IPS-NIHi7 (cell line): ENCODE measurements at regions not wholly inside any gene's neighbourhood (a gene's known extent, or its start where the extent isn't known, plus 50 kb on each side); places are given as distances from the start of the nearest gene placed in this dataset.

Source experiments
- DNase-seq: peaks from one replicate; pipeline ENCODE4 v3.0.0; 2012; ENCODE audit warnings: mixed read lengths; ENCODE audit errors: extremely low spot score

- no peak for DNase-seq
These were observed 429.6 kb upstream of the ZNF608 start for GRCh38 chr5:125176005-125176390.

- no peak for DNase-seq
These were observed 430.9 kb upstream of the ZNF608 start for GRCh38 chr5:125177340-125177739.

DNA sequence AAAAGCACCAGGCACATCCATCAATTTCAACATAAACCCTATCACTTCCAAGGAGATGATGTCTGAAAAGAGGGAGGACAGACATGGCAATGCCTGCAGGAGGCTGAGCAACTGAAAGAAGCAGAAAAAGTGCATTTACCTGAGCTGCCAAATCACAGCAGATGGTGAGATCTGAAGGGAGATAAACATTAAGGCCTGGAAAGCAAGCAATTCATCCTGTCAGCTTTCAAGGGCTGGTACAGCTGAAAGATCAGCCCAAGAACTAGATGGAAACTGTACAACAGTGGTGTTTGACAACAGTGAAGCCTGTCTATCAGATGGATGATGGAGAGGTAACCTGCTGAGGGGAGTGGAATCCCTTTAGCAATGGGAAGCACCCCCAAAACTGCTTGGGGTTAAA is 433.2 kb upstream of the ZNF608 start:
- DNase-seq, result no peak

GRCh38 chr5:125180231-125180829 is 433.9 kb upstream of the ZNF608 start:
- no peak for DNase-seq

DNA sequence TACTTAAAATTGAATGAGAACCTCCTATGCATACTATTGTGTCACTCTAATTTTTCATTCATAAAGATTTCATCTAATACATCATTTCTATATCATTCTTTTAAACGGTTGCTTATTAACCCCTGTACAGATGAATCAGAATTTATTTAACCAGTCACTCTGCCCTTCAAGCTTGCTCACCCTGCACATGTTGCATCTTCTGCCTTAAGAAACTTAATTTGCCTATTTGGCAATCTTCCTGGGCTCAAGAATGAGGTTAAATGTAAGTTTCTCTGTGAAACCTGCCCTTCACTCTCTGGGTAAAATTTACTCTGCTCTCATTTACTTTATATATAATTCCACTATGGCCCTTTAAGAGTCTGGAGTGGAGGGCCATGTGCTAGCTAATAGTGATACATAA is 434.7 kb upstream of the ZNF608 start:
- DNase-seq, result no peak

GRCh38 chr5:125181955-125182354 is 435.5 kb upstream of the ZNF608 start:
- no peak for DNase-seq

DNA sequence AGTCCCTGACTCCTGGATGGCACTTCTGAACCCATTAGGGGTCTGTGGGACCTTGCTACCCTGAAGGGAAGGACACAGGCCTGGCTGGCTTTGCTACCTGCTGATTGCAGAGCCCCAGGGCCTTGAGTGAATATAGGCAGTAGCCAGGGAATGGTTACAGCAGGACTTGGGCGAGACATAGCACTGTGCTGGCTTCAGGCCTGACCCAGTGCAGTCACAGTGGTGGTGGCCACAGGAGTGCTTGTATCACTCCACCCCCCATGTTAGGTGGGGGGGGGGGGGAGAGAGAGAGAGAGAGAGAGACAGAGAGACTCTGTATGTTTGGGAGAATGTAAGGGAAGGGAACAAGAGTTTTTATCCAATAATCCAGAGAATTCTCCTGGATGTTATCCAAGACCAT is 439.3 kb upstream of the ZNF608 start:
- DNase-seq, result no peak

GRCh38 chr5:125186911-125187375 is 440.5 kb upstream of the ZNF608 start:
- no peak for DNase-seq

GRCh38 chr5:125189531-125189941 is 443.1 kb upstream of the ZNF608 start:
- DNase-seq, result no peak

DNA sequence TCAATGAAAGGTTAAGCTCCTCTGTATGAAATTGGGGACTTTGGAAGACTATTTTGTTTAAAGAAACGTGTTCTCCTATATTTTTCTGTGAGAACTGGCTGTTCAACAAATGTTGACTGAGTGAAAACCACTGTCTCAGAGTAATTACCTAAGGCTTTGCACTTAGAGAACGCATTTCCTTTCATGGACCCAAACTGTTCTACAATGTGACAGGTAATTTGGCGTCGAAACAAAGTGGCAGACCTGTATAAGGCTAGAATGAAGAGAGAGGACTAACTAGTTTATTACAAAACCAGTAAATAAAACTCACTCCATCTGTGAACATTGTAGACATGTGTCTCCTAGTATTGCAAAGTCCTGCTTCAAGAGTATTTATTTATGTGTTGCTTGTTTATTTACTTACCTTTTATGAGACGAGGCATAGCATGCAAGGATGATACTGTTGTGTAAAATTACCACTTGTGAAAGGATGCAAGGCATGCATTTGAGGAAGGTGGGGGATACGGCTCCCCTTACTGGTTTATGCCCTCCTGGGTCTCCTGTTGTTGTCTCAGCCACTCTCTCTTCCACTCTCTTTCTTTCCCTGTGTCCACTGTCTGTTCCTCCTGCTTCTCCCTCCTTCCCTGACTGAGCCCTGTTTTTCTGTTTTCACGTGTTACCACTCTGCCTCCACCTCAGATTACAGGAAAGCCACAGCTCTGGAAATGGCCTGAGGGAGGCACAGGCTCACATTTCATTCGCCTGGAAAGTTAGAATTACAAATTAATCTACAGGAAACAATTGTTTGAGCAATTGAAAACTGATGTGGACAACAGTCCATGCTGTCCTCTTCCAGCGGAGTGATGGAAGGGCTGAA is 444.0 kb upstream of the ZNF608 start:
- no peak for DNase-seq

GRCh38 chr5:125194883-125195282 is 448.4 kb upstream of the ZNF608 start:
- no peak for DNase-seq

DNA sequence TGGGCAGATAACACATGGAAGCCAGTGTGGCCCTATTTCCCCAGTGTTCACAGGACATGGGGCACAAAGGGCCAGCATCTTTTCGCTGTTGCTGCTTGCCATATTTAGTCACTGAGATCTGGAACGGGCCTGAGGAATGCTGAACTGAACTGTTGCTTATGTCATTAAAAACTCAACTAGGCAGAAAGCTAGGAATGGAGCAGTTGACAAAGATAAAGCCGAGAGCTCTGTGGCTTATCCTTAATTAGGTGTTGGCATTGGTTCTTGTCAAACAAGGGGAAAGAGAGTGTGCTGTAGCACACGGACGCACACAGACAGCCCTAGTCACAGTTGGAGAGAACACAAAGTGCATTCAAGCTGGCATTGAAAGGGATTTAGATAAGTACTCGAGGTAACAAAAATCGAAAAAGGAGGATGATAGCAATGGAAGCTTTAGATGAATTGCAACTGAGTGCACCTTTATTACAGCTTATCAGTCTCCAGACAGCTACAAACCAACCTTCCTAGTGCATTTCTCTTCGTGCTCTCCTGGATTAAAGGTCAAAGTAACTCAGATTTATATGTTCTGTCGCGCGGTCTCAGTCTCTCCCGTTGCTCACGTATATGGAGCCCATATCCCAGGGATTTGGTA is 450.2 kb upstream of the ZNF608 start:
- DNase-seq, result no peak

DNA sequence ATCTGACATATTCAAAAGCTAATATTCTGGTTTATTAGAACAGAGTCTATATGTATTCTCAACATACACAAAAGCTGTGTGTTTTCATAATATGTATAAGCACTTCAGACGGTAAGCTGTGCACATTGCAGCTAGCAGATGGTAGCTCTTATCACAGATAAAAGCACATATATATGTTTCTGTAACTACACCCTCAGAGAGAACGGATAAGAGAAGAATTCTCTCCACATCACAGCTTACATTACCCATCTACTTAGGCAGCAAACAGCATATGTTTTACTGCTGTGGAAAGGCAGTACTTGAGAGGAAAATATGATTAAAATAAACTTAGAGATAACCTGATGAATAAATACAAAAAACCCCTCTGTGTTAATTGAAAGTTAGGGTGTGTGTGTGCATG is 450.9 kb upstream of the ZNF608 start:
- DNase-seq, result no peak

DNA sequence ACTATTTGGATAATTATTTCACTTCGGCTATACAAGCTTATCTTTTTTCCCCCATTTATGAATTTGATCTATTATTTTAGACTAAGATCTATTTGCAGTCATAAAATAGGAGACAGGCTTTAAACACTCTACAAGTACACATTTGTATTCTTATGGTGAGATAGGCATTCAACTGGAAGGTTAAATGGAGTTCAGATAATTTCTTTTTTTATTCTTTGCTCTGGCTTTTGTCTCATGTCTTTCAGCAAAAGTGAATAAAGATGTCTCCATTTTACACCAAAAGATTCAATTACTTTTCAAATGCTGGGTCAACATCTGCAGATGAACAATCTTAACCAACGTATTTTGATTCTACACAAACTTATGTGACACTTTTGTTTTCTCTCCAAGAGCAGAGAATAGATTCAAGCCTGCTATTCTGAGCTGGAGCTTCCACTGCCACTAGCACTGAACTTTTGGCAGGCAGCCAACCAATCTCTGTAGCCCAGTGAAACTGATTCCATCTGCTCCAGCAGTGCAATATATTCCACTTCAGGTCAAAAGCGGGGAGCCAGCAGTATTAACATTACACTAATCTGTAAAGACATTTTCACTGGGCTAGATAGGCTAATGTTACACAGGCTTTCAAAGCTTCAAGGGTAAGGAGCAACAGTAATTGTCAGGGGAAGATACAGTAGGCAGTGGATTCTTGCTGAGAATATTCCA is 452.0 kb upstream of the ZNF608 start:
- no peak for DNase-seq

DNA sequence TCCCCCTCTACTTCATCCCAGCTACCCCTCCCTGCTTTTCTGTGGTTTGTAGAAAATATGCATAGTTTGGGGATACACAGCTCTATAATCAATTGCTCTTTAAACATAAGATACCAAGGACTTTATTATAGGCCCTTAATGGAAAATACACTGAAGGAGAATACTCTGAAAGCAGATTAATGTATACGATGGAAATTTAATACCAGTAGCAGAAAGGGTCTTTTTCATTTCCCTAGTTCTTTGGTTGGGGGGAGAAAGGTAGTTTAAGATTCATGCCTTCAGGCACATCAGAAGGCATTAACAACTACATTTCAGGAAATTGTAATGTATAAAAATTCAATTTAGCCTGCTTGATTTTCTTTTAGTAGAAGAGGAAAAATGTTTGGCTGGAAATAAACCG is 452.9 kb upstream of the ZNF608 start:
- no peak for DNase-seq

DNA sequence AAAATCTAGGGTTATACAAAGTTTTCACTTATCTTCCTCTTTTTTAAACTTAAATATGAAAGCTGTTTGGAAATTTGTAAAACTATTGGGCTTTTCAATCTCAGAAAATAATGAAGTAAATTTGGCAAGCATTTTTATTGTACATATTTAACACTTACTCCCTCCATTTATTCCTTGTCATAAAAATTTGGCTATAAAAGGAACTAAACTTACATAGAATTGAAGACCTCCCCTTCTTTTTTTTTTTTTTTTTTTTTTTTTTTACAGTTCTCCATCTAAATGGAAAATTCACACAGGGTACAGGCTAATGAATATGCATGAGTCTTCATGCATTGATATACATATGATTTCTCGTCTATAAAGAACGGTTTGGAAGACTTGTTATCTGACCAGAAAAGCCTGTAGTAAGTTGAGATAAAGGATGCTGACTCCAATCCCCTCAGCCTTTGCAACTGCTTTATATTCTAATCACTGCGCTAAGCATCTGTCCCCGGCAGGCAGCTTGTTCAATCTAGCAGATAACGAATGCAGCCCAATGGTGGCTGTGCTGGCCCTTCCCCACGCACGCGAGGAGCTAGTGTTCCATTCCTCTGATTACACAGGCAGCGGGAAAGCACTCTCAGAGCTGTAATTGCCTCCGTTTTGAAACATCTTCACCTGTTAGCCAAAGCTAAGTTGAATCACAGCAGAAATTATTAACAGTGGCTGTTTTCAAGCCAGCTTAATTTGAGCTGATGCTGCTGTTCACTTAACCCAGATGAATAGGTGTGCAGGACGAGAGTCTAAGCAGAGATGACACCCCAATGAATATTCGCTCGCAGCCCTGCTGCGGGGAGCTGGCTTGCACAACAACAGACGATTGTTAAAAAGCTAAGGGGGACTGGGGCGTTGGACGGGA is 453.8 kb upstream of the ZNF608 start:
- no peak for DNase-seq

GRCh38 chr5:125200866-125201373 is 454.5 kb upstream of the ZNF608 start:
- DNase-seq, result no peak

DNA sequence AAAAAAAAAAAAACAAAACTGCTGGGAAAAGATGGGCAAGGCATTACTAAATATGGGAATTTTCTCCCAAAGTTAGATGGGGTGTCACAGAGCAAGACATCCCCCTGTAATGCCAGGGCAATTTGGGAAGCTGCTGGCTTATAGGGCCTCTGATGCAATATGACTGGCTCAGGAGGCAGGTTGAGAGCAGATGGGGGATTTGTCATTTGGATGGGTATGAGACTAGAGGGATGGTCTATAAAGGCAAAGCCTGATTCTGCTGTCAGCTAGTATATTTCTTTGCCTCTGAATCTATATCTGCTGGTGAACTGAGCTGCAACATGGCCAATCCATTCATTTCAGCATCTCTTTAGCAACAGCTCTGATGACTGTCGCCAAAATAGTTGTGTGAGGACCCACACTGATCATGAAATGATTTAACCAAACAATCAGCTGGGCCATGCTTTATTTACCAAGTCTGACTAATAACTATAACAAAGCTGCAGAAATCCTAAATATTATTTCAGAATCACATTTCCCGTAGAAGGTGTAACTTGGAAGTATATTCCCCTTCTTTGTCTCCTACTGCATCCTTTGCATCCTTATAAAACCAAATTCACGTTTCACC is 455.1 kb upstream of the ZNF608 start:
- DNase-seq, result no peak

- no peak for DNase-seq
These were observed 455.9 kb upstream of the ZNF608 start for GRCh38 chr5:125202353-125202752.

DNA sequence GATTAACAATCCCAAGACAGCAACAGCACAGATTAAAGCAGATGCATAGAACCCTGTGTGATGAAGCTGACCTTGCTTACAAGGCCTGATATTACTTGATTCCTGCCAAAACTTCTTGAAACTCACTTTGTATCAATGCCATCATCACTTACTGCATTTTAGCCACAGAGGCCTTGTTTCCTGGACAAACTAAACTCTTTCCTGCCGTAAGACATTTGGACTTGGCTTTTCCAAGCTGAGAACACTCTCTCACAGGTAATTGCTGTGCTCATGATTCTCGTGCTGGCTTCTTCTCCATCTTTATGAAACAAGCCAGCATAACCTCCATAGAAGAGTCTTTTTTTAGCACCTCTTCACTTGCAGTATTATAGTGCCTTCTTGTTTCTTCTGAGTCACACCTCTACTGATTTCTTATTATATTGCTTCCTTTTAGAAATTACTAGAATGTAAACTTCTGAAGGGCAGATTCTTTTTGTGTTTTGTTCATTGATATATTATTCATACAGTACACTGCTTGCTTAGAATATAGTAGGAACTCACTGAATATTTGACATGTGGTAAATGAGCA is 456.5 kb upstream of the ZNF608 start:
- no peak for DNase-seq
